ENCODE measurements at regions not wholly inside any gene's neighbourhood (a gene's known extent, or its start where the extent isn't known, plus 50 kb on each side); places are given as distances from the start of the nearest gene placed in this dataset.

- Histone ChIP-seq H4K20me1 (replicated peaks in 1 of 2; ENCODE audit: control insufficient read depth in 1 of 2, insufficient read depth in 2 of 2, low read length in 2 of 2) (no peaks in the 10 kb centered on the region), H4K8ac (ENCODE audit: extremely low read depth, insufficient read depth, low read length) (no peak overlapping the region), H2BK20ac (ENCODE audit: low read length) (no peak overlapping the region), H3K27me3 (replicated peaks in 1 of 4; ENCODE audit: control insufficient read depth in 3 of 4, extremely low read depth in 1 of 4, insufficient read depth in 3 of 4, low read length in 3 of 4) (no peaks in the 10 kb centered on the region), H3K23ac (ENCODE audit: insufficient read length) (no peak overlapping the region), H2BK12ac (ENCODE audit: low read depth, low read length) (no peak overlapping the region), H3K56ac (replicated peaks; ENCODE audit: insufficient read length, low read depth, low read length) (no peak overlapping the region), H4K5ac (ENCODE audit: insufficient read length, low read depth, low read length) (no peak overlapping the region), H3K23me2 (ENCODE audit: low read depth, low read length) (no peaks in the 10 kb centered on the region), H3K27ac (ENCODE audit: low read depth, low read length) (no peak overlapping the region), H3K4me2 (ENCODE audit: insufficient read depth in 1 of 2, low read depth in 2 of 2, low read length in 2 of 2) (no peak overlapping the region), H3K79me1 (ENCODE audit: low read depth, low read length) (no peaks in the 10 kb centered on the region), H3K36me3 (ENCODE audit: control insufficient read depth in 2 of 4, insufficient read depth in 4 of 4, low read length in 3 of 4) (no peaks in the 10 kb centered on the region), H3K4me1 (replicated peaks in 1 of 4; ENCODE audit: control insufficient read depth in 3 of 4, insufficient read depth in 4 of 4, low read length in 3 of 4) (no peaks in the 10 kb centered on the region), H3K79me2 (ENCODE audit: control insufficient read depth in 1 of 2, insufficient read depth in 2 of 2, low read length in 2 of 2) (no peaks in the 10 kb centered on the region), H4K91ac (replicated peaks; ENCODE audit: insufficient read length, low read length) (no peak overlapping the region), H3K9me3 (ENCODE audit: insufficient read depth in 2 of 2, low read depth in 1 of 2, low read length in 1 of 2) (no peaks in the 10 kb centered on the region), H3K14ac (ENCODE audit: insufficient read length) (no peak overlapping the region), H2AFZ (ENCODE audit: low read length) (no peak overlapping the region), H2AK5ac (ENCODE audit: low read depth, low read length) (no peak overlapping the region), H3K4ac (replicated peaks; ENCODE audit: insufficient read length, low read depth, low read length) (no peak overlapping the region), H2BK5ac (ENCODE audit: low read depth, low read length) (no peak overlapping the region), H2BK120ac (replicated peaks; ENCODE audit: low read depth, low read length) (no peak overlapping the region), H3K18ac (ENCODE audit: extremely low read depth, low read length) (no peak overlapping the region), H2BK15ac (ENCODE audit: low read length) (no peak overlapping the region), H3K9ac (replicated peaks in 1 of 4; ENCODE audit: extremely low read depth in 1 of 4, low read depth in 3 of 4, low read length in 3 of 4) (no peak overlapping the region), H3K4me3 (ENCODE audit: extremely low read depth in 1 of 4, insufficient read depth in 2 of 4, low read depth in 3 of 4, low read length in 4 of 4) (no peak overlapping the region)
- ChIA-PET POLR2A (ENCODE audit: partially characterized antibody) (no interaction called here), CTCF (ENCODE audit: partially characterized antibody) (interaction anchor here (1.2 kb wide), 1 partner anchor 66 kb away, joined by 4 read pairs; no protein-coding TSS in a partner anchor)
- FAIRE-seq (no peak), DNase-seq (ENCODE audit: low read depth in 1 of 2, low spot score in 2 of 2) (no peak)
- TF ChIP-seq KDM5A (IDR thresholded peaks at IDR 0.05; ENCODE audit: low read length) (no peak), SP2 (IDR thresholded peaks at IDR 0.05; ENCODE audit: low read length) (no peak), SP4 (IDR thresholded peaks at IDR 0.05; ENCODE audit: low read length) (no peak), CHD2 (IDR thresholded peaks at IDR 0.05; ENCODE audit: low read length) (no peak), CREB1 (IDR thresholded peaks at IDR 0.05) (no peak), CBX5 (IDR thresholded peaks at IDR 0.05; ENCODE audit: low read depth, low read length) (no peak), HDAC6 (IDR thresholded peaks at IDR 0.05; ENCODE audit: low read depth, low read length) (no peak), GTF2F1 (IDR thresholded peaks at IDR 0.05; ENCODE audit: borderline replicate concordance, low read depth, low read length) (no peak), KDM1A (IDR thresholded peaks at IDR 0.05; ENCODE audit: borderline replicate concordance, low read length) (no peak), SRF (IDR thresholded peaks at IDR 0.05; ENCODE audit: low read depth, low read length) (no peak), USF2 (IDR thresholded peaks at IDR 0.05; ENCODE audit: low read length) (no peak), POLR2A (IDR thresholded peaks at IDR 0.05; ENCODE audit: control extremely low read depth in 1 of 2, low read depth in 2 of 2, low read length in 2 of 2) (no peak), POU5F1 (IDR thresholded peaks at IDR 0.05; ENCODE audit: low read depth, low read length) (no peak), SAP30 (IDR thresholded peaks at IDR 0.05; ENCODE audit: insufficient read depth, insufficient replicate concordance, low read length) (no peak)
- 100% methylated on average over 1 of the region's 1 CpG; no CpG with 5 or more reads in 1 of the 2 experiments for WGBS, 2 experiments (ENCODE audit: extremely low coverage in 1 of 2, insufficient coverage in 1 of 2, insufficient read length in 1 of 2, insufficient replicate concordance in 2 of 2, low coverage in 1 of 2, low lambda C conversion rate in 2 of 2, missing lambda C conversion rate in 1 of 2)
These were observed 135.1 kb upstream of the B3GAT2 start for GRCh38 chr6:71091956-71092355.
